Non-pigmented ciliary epithelial cell (primary cell): ENCODE measurements at regions not wholly inside any gene's neighbourhood (a gene's known extent, or its start where the extent isn't known, plus 50 kb on each side); places are given as distances from the start of the nearest gene placed in this dataset.

Source experiments
- DNase-seq: peaks from one replicate; pipeline ENCODE4 v3.0.0-alpha.2; 2010; ENCODE audit warnings: low read depth

GRCh38 chr9:12133416-12133815 lies 559.8 kb upstream of the TYRP1 start:
- no peak for DNase-seq

- DNase-seq: no peak
Observed at GRCh38 chr9:12141422-12141821, 551.8 kb upstream of the TYRP1 start.

DNA sequence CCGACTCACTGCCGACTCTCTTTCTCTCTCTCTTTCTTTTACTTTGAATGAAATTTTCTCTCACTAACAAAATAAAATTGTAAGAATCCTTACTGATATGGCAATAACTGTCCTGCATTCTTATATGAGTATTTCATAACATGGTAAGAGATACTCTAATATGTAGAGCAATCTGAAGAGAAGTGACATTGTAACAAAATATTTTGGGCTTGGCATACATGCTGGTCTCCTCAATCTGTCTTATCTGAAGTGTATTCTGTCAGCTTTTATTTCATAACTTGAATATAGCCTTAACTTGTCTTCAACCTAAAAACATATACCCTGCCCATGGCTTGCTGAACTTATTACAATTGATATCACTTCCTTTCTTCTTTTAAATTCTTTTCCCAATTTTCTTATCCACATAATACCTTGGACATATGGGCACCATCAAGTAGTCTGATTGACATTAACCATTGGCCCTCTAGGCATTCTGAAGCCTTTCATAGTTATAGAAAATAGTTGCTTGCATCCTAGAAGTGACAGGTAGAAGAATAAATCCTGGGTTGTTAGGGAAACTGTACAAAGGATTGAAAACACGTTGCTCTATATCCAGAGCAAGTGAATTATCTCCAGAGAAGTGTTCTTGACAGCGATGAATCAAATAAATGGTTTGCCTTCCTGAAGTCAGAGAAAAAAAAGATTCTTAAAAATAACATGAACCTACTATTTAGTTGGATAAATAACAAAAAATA lies 537.6 kb upstream of the TYRP1 start:
- no peak for DNase-seq

DNA sequence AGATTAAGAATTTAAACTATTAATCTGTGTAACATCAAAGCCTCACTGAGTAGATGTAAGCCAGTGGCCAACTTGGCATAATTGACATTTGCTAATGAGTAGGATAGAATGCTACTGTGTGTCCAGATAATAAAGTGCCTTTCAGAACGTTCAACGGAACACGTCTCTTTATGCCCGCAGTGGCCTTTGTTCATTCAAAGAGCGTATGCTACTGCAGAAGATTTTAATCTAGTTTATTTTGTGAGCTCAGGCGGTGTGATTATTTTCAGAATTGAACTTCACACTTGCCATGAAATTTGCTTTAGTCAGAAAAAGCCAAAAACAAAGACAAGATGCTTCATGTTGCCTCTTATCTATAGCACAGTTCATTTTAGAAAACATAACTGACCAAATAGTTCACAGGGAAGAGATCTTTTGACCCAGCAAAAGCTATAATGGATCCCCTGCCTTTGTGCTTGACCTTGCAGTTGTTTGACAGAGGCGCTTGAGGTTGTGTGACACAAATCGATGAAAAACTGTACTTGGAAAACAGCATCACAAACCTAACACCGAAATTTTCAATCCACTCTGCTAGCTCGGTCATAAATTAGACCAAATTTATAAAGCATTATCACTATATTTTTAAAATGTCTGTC lies 530.9 kb upstream of the TYRP1 start:
- DNase-seq: no peak

DNA sequence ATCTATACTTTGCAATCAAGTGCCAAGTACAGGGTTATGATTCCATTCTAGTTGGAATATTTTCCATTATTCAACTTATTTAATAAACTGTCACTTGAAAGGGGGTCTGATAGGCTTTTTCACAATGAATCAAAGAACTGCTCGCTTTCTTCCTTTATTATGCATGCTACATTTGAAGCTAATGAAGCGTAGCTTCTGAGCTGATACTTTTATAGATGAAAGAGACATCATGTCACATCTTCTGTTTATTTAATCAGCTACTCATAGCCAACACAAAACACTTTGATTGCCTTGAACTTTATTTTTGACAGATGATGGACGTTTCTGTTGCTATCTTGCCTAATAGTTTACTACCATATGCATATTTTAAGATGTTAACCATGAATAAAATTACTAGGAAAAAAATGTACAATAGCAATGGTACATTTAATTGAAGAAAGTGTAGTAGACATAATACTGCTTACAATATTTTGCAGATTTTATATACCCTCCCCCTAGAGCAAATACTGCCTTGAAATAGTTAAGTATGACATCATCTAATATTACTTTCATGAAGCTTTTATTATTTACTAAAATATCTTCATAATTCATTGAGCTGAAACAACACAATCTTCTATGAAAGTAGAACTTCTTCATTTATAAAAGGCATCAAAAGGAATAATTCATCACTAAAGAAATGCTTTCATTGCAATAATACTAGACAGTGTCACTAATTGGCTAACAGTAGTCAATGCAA lies 529.3 kb upstream of the TYRP1 start:
- no peak for DNase-seq

GRCh38 chr9:12166518-12166917 lies 526.7 kb upstream of the TYRP1 start:
- no peak for DNase-seq

DNA sequence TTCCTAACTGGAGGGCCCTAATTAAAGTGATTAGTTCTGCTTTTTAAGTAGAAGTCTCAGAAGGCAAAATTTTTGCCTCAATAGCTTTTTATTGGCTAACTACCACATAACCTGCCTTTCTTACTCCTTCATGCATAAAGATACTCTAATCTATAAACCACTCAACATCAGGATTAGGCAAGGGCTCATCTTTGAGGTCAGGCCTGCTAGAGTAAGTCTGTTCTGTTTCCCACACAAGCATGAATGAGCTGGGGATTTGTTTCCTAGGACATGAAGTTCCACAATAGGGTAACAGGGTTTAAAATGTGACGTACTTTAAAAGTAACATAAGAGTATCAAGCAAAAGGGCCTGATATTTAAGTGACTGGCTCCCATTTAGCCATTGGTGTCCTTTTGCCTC lies 522.7 kb upstream of the TYRP1 start:
- DNase-seq: no peak

- no peak for DNase-seq
Observed at GRCh38 chr9:12178634-12179033, 514.6 kb upstream of the TYRP1 start.

DNA sequence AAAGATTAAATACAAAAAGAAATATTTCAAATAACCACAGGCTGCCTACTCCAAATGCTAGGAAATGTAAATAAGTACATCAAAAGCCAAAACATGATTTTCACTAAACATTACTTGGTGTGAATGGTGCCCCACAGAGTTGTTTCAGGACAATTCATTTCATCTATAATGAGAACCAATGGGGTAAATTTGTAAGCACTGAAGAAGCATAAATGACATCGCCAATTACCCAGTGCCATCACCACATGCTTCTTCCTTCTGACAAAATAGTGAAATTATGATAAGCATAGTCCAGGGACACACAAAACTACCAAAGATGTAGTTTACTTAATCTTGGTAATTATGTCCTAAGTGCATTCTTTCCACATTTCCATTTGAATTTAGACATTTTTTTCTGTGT lies 510.4 kb upstream of the TYRP1 start:
- DNase-seq: no peak

DNA sequence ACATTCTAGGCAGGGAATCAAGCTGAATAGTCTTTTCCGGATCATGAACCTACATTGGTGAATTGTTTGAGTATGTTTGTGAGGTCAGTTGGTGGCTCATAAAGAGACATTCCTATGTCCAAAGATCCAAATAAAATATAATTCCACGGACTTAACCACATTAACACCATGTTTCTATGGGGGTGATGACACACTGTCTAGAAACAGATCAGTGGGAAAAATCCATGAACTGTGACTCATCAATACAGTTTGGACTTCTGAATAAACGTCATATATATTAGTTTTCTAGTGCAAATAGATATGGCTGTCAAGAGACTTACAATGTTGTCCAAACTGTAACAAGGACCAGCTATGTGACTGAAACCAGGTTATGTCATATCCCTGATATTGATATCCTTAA lies 509.9 kb upstream of the TYRP1 start:
- peak; percentile 28 for DNase-seq

GRCh38 chr9:12185856-12186255 lies 507.3 kb upstream of the TYRP1 start:
- DNase-seq: no peak

DNA sequence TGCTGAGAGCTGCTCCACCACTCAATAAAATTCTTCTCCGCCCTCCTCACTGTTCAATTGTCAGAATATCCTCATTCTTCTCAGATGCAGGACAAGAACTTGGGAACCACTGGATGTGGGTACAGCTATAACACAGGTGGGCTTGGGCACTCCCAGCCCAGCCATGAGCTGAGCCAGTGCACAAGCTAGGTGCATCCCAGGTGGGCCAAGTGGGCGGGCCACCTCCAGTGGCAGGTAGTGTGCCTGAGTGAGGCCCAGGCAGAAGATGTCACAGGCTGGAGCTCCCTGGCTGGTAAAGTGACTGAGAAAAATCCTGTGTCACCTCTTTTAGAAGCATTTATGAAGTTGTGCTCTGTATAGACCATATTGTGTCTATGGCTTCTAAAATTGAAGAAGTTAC lies 501.6 kb upstream of the TYRP1 start:
- no peak for DNase-seq

GRCh38 chr9:12194731-12195130 lies 498.5 kb upstream of the TYRP1 start:
- DNase-seq: no peak

GRCh38 chr9:12195456-12195855 lies 497.7 kb upstream of the TYRP1 start:
- no peak for DNase-seq

DNA sequence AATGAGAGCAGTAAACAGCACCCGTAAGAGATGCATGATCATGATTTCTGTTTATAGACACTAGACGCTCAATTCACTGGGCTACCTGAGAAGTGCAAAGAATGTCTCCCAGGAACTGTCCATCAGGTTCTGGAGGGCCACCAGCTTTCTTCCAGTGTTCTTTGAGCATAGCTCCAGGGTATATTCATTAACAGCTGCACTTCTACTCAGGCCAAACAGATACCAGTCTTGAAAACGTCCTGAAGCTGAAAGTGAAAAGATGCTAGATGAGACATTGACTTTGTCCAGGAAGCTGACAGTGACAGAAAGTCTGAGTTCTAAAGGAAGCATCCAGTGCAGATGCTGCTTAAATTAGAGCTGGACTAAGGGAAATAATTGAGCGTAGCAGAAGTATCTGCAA lies 488.7 kb upstream of the TYRP1 start:
- no peak for DNase-seq

- DNase-seq: no peak
Observed at GRCh38 chr9:12212860-12213259, 480.3 kb upstream of the TYRP1 start.

- no peak for DNase-seq
Observed at GRCh38 chr9:12221470-12221869, 471.7 kb upstream of the TYRP1 start.

- DNase-seq: no peak
Observed at GRCh38 chr9:12224449-12224848, 468.7 kb upstream of the TYRP1 start.

DNA sequence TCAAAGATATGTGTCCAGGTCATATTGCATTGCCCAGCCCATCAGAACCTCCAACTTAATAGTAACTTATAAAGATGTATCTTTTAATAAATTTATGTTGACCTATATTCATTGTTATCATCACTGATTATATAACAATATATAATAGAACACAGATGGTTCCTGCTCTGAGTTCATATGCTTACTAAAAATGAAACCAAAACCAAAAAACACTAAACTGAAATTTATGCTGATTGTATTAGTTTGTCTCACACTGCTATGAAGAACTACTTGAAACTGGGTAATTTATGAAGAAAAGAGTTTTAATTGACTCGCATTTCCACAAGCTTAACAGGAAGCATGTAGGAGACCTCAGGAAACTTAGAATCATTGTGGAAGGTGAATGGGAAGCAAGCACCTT lies 462.5 kb upstream of the TYRP1 start:
- no peak for DNase-seq

DNA sequence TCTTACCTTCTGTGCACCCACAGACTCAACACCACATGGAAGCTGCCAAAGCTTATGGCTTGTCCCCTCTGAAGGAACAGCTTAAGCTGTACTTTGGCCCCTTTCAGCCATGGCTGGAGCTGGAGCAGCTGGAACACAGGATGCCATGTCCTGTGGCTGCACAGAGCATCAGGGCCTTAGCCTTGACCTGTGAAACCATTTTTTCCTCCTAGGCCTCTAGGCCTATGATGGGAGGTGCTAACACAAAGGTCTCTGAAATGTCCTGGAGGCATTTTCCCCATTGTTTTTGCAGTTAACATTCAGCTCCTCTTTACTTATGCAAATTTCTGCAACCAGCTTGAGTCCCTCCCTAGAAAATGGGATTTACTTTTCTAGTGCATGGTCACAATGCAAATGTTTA lies 461.4 kb upstream of the TYRP1 start:
- DNase-seq: no peak

DNA sequence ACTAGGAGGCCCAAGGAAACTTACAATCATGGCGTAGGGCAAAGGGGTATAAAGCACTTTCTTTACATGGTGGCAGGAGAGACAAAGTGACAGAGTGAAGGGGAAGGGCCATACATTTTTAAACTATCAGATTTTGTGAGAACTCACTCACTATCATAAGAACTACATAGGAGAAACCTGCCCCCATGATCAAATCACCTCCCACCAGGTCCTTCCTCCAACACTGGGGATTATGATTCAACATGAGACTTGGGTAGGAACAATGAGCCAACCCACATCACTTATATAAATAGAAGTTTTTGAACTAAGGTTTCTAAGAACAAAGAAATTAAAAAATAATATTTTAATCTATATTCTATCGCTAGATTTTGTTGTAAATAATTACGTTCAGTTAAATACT lies 460.3 kb upstream of the TYRP1 start:
- no peak for DNase-seq

- no peak for DNase-seq
Observed at GRCh38 chr9:12253941-12254340, 439.2 kb upstream of the TYRP1 start.

DNA sequence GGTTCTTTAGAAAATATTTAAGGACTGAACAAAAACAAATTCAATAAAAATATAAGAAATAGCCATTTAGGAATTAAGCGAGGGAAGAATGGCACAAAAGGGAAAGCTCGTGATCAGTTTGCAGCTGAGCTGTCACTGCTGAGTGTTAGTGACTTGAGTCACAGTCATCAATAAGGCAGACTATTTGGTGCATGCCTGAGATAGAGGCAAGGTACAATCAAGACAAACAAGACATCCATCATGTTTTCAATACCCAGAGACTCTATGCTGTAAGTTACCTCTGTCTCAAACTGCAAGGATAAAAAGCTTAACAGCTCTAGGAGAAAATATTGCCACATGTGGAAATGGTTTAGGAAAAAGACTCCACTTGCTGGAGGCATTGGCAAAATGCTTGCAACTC lies 426.4 kb upstream of the TYRP1 start:
- no peak for DNase-seq
